Muscle of leg (tissue), 3 donors: ENCODE measurements at regions not wholly inside any gene's neighbourhood (a gene's known extent, or its start where the extent isn't known, plus 50 kb on each side); places are given as distances from the start of the nearest gene placed in this dataset.

Source experiments
- DNase-seq: peaks from one replicate; pipeline ENCODE4 v3.0.0; 2013
- H3K27ac ChIP-seq: one replicate; pipeline ENCODE4 v1.5.1; 2013; ENCODE audit warnings: mild to moderate bottlenecking, low read length, control low read depth
- H3K27me3 ChIP-seq: one replicate; pipeline ENCODE4 v1.6.1; 2013; ENCODE audit warnings: low read length; ENCODE audit not compliant: control insufficient read depth, insufficient read depth
- H3K36me3 ChIP-seq: one replicate; pipeline ENCODE4 v1.6.1; 2013; ENCODE audit warnings: low read length; ENCODE audit not compliant: control insufficient read depth, insufficient read depth
- H3K4me1 ChIP-seq: one replicate; pipeline ENCODE4 v1.6.1; 2013; ENCODE audit warnings: low read length; ENCODE audit not compliant: control insufficient read depth, insufficient read depth
- H3K4me3 ChIP-seq: one replicate; pipeline ENCODE4 v1.5.1; 2013; ENCODE audit warnings: low read length, control low read depth
- H3K9me3 ChIP-seq: replicated peaks from 2 replicates; pipeline ENCODE4 v1.6.1; 2013; ENCODE audit warnings: low read depth, low read length; ENCODE audit not compliant: control insufficient read depth
- WGBS: methylation state at CpG from one replicate; pipeline ENCODE4 v1.1.5; 2013; ENCODE audit warnings: missing lambda C conversion rate; ENCODE audit not compliant: insufficient coverage; 5-methylcytosine and 5-hydroxymethylcytosine counted together

DNA sequence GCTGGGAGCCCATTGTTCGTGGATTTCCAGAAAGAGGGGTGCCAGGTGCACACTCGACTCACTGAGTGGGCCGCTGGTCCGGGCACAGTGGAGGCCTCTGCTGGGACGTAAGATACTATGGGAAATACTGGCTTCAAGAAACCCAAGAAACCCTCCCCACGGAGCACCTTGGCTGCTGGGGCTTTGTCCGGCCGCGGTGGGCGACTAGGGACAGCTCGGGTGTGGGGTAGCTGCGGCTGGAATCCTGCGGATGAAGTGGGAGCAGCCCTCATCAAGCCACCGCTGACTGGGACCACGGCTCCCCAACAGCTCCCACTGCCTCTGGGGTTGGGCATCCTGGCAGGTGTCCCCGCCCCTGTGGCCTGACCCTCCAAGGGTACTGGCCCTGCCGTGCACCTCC, 69.5 kb upstream of the GATA5 start:
- H3K36me3 ChIP-seq, result peaks cover 20% of the 10 kb centered on the region
- H3K27ac ChIP-seq, result no peak overlapping the region
- H3K4me1 ChIP-seq, result peaks cover 54% of the 10 kb centered on the region
- WGBS, result 93% methylated on average over 17 of the region's 17 CpGs
- H3K9me3 ChIP-seq, result no peaks in the 10 kb centered on the region
- H3K27me3 ChIP-seq, result peaks cover 34% of the 10 kb centered on the region
- no peak for DNase-seq
- no peak overlapping the region for H3K4me3 ChIP-seq

DNA sequence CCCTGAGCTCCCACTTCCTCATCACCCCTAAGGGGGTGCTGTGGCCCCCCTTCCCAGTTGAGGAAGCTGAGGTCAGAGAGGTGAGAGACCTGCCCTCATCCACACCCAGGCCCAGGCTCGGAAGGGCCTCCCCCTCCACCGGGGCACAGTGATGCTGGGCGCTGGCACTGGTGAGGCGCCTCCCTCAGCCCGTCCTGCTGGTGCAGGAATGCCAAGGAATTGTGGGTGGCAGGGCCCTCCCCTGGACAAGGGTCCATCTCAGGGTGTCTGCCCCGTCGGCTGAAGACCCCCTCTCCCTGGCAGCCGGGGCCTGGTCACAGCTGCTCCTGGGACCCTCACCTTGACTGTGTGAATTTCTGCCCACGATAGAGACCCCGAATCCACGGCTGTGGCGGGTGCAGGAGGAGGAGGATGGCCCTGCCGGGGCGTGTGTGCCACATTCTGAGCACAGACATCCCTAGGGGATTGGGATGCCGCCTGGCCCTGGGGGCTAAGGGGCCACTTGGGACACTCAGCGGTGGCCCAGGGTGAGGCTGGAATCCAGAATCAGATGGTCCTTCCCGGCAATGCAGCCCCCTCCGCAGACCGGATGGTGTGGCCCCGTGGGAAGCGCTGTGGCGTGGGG, 70.2 kb upstream of the GATA5 start:
- WGBS, result 87% methylated on average over 18 of the region's 22 CpGs
- Histone ChIP-seq H3K4me3 (no peak overlapping the region), H3K27me3 (peaks cover 39% of the 10 kb centered on the region), H3K9me3 (no peaks in the 10 kb centered on the region), H3K36me3 (peaks cover 20% of the 10 kb centered on the region), H3K27ac (no peak overlapping the region), H3K4me1 (peaks cover 51% of the 10 kb centered on the region)
- DNase-seq, result no peak

DNA sequence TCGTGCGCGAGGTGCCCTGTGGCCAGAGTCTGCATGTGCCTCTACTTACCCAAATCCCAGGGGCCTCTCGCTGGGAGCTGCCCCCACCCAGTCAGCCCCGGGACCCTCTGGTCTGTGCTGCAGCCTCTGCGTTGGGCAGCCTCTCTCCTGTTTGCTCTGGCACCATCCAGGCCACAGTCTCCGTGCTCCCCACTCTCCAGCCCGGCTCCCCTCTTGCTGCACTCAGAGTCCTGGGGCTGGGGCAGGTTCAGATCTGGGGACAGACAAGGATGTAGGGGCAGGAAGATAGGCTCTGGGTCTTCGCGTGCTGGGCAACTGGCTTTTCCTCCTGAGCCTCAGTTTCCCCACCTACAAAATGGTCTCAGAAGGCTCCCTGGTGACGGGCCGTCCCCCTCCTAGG, 70.8 kb upstream of the GATA5 start:
- H3K4me3 ChIP-seq, result no peak overlapping the region
- peaks cover 21% of the 10 kb centered on the region for H3K36me3 ChIP-seq
- WGBS, result 86% methylated on average over 8 of the region's 12 CpGs
- H3K27me3 ChIP-seq, result peaks cover 42% of the 10 kb centered on the region
- H3K4me1 ChIP-seq, result peaks cover 51% of the 10 kb centered on the region
- no peak for DNase-seq
- H3K9me3 ChIP-seq, result no peaks in the 10 kb centered on the region
- H3K27ac ChIP-seq, result no peak overlapping the region

DNA sequence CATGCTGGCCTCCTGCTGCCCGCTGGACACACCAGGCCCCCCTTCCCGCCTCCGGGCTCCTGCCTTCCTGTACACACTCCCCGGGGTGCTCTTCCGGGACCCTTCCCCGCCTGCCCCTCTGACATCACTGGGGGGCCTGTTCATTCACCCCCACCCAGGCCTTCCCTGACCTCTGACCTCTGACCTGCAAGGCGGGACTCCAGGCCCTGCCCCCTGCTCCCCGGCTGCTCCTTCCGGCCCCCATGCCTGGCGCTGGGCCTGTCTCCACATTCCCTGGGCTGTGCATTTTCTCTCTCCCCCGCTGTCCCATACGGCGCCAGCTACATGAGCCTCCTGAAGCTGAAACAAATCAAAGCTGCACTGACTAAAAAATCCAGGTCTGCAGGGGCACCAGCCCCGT, 71.6 kb upstream of the GATA5 start:
- H3K27me3 ChIP-seq, result peaks cover 46% of the 10 kb centered on the region
- DNase-seq, result no peak
- peaks cover 47% of the 10 kb centered on the region for H3K4me1 ChIP-seq
- H3K4me3 ChIP-seq, result no peak overlapping the region
- H3K36me3 ChIP-seq, result peaks cover 27% of the 10 kb centered on the region
- WGBS, result 58% methylated on average over 14 of the region's 14 CpGs
- no peaks in the 10 kb centered on the region for H3K9me3 ChIP-seq
- H3K27ac ChIP-seq, result no peak overlapping the region

DNA sequence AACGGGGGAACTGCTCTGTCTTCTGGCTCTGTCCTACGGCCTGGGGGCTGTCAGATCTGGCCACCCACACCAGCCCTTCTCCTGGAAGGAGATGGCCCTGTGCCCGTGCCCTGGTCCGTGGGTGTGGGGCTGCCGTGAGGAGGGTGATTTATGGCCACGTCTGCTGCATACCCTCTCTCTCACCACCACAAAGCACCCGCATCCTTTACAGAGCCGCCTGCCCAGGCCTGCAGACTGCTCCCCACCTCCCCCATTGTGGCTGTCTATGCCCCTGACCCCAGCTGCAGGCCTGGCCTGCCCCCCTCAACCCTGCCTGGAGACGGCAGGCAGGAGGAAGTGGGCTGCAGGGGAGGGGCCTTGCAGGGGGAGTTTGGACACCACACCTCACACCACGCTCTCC, 72.7 kb upstream of the GATA5 start:
- H3K4me3 ChIP-seq, result no peak overlapping the region
- peaks cover 38% of the 10 kb centered on the region for H3K36me3 ChIP-seq
- peaks cover 57% of the 10 kb centered on the region for H3K27me3 ChIP-seq
- whole genome bisulfite sequencing, result 44% methylated on average over 3 of the region's 10 CpGs
- H3K4me1 ChIP-seq, result peaks cover 39% of the 10 kb centered on the region
- no peak for DNase-seq
- no peaks in the 10 kb centered on the region for H3K9me3 ChIP-seq
- no peak overlapping the region for H3K27ac ChIP-seq

DNA sequence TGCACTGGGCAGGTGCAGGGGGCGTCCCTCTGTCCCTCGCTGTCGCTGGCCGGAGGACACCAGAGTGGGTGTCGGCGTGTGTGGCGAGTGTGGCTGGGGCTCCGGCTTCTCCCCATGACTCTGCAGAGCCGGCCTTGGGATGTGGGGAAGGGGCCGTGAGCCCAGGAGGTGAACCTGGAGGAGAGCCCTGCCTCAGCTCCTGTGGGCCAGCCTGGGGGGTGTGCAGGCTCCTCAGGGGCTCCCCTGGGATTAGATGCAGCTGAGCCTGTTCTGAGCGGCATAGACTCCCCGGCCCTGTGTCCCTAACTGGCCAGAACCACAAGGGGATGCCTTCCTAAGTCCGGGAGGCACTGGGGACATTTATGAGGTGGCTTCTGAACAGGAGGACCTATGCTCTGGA, 73.2 kb upstream of the GATA5 start:
- Histone ChIP-seq H3K36me3 (peaks cover 40% of the 10 kb centered on the region), H3K4me3 (peak overlapping the region; percentile 19), H3K4me1 (peaks cover 38% of the 10 kb centered on the region), H3K27me3 (peaks cover 61% of the 10 kb centered on the region), H3K27ac (peak overlapping the region; percentile 89), H3K9me3 (no peaks in the 10 kb centered on the region)
- DNase-seq, result no peak
- 58% methylated on average over 7 of the region's 13 CpGs for WGBS

DNA sequence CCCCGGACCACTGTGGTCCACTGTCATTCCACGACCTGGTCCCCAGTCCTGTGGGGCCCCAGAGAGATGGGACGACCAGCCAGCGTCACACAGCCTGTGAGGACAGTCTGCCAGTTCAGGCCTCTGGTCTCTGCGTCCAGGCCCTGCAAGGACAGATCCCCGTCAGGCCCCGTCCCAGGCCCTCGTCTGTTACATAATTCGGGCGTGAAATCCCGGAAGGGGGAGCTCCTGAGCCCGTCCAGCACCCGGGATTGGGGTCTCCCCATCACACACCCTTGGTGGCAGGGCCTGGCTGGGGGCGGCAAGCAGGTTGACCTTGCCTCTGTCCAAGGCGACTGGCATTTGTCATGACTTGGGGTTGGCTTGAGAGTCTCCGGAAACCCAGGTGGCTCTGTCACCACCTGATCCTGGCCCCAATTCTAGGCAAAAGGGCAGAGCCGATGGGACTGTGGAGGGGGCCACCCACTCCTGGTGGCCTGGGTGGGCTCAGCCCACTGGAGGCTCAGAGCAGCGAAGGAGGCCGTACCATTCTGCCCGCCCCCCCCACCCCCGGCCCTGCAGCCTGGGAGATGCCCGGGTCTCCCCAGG, 73.8 kb upstream of the GATA5 start:
- peaks cover 39% of the 10 kb centered on the region for H3K36me3 ChIP-seq
- peak overlapping the region; percentile 19 for H3K4me3 ChIP-seq
- H3K9me3 ChIP-seq, result no peaks in the 10 kb centered on the region
- H3K4me1 ChIP-seq, result peaks cover 38% of the 10 kb centered on the region
- peak overlapping the region; percentile 89 for H3K27ac ChIP-seq
- no peak for DNase-seq
- 57% methylated on average over 17 of the region's 22 CpGs for WGBS
- peaks cover 63% of the 10 kb centered on the region for H3K27me3 ChIP-seq

DNA sequence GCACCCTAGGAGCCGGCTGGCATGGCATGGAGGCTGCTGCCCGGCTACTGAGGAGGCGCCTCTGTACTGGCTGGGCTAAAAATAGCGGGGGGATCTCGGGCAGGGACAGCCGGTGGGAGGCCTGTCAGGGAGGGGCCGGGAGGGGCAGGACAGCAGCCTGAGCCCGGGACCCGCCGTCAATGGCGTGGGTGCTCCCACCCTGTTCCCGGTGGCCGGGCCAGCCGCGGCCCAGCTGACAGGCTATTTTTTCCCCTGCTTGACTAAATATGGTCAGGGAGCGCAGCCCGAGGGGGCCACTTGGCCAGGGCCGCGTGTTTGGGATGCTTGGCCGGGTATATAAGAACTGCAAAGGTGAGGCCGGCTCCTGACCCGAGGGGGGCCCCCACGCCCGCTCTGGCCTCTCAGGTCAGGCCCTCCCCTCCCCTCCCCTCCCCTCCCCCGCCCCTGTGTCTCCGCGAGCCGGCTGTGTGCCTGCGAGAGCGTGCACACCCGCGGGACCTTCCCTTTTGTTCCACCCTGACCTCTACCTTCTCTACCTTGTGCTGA, 74.4 kb upstream of the GATA5 start:
- DNase-seq, result peak; percentile 84
- Histone ChIP-seq H3K27ac (peak overlapping the region; percentile 90), H3K36me3 (peaks cover 33% of the 10 kb centered on the region), H3K27me3 (peaks cover 69% of the 10 kb centered on the region), H3K4me3 (peak overlapping the region; percentile 67), H3K4me1 (peaks cover 38% of the 10 kb centered on the region), H3K9me3 (no peaks in the 10 kb centered on the region)
- WGBS, result 10% methylated on average over 21 of the region's 32 CpGs

DNA sequence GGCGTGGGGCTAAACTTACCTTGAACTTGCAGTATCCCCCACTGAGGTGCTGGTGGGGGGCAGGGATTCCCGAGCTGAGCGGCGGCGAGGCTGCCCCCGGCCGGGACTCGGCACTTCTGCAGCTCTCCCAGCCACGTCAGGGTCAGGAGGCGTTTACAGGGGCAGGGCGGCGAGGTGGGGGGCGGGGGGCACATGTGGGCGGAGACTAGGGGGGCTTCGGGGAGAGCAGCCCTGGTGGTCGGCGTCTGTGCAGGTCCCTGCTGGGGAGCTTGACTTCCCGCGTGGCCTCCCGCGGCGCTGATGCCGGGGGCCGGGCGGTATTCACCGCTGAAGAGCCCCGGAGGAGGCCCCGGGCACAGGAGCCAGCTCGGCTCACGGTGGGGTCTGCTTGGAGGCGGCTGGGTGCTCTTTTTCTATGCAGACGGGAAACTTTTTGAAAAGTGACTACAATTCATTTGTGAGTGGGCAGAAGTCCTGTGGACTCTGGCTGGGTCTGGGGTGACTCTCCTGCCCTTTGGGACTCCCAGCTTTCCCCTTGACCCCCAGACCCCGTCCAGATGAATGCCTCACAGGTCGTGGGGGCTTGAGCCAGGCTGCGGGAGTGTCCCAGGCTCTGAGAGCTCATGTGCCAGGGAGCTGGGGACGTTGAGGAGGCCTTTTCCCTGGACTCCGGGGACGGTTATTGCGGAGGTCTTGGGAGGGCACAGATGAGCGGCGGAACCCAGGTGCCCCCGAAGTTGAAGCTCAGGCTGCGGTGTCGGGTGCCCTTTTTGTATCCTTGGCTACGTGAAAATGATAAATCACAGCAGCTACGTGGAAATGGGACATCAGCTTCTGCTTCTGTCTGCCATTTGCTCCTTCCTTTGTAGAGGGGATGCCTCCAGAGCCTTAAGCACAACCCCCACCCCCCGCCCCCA, 75.9 kb upstream of the GATA5 start:
- H3K36me3 ChIP-seq, result peaks cover 22% of the 10 kb centered on the region
- H3K27ac ChIP-seq, result peak overlapping the region; percentile 90
- H3K9me3 ChIP-seq, result no peaks in the 10 kb centered on the region
- no peak for DNase-seq
- peaks cover 82% of the 10 kb centered on the region for H3K27me3 ChIP-seq
- WGBS, result 21% methylated on average over 33 of the region's 47 CpGs
- H3K4me3 ChIP-seq, result peak overlapping the region; percentile 67
- H3K4me1 ChIP-seq, result peaks cover 49% of the 10 kb centered on the region

DNA sequence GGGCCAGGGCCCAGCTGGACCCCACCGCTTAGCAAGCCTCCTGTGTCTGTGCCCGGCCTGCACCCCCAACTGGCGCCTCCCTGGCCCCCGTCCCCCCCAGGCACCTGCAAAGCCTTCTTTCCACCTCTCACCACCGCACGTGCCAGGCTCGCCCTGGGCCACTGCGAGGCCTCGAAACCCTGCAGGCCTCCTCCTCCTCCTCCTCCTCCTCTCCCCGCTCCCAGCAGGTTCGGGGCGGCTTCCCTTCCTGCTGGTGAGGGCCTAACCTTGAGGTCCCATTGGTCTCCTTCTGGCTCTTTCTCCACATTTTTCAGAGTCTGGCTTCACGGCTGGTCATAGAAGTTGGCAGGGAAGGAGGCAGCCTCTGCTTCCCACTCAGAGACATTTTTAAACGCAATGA, 76.8 kb upstream of the GATA5 start:
- Histone ChIP-seq H3K4me1 (peaks cover 48% of the 10 kb centered on the region), H3K4me3 (peak overlapping the region; percentile 67)

More for the DNA sequence above, 76.8 kb upstream of the GATA5 start:
- Histone ChIP-seq H3K27me3 (peaks cover 84% of the 10 kb centered on the region), H3K9me3 (no peaks in the 10 kb centered on the region), H3K27ac (peak overlapping the region; percentile 89), H3K36me3 (peaks cover 19% of the 10 kb centered on the region)
- WGBS, result 81% methylated on average over 9 of the region's 14 CpGs
- DNase-seq, result no peak
